Panc1 (cell line): ENCODE measurements at regions not wholly inside any gene's neighbourhood (a gene's known extent, or its start where the extent isn't known, plus 50 kb on each side); places are given as distances from the start of the nearest gene placed in this dataset.

ENCODE experiments used
- ATAC-seq: fragments of 200-7000 bp; cut with Tn5 transposase; 2 replicates; pipeline ENCODE4 v1.9.1; 2020; ENCODE audit warnings: mild to moderate bottlenecking, moderate library complexity
- BruUV-seq: library from RNA; stranded (reverse); fragments of 400-500 nt; replicated peaks from 2 replicates; lab custom pipeline; 2021; lab: Mats Ljungman, UMichigan
- CTCF ChIA-PET: fragments of 300-600 bp; sonication (Branson Sonifier 250); formaldehyde crosslinking; loops from one replicate; lab custom pipeline; 2022; ENCODE audit warnings: antibody characterized with exemption; lab: Charles Lee
- POLR2A ChIA-PET: fragments of 300-600 bp; sonication (Branson Sonifier 250); formaldehyde crosslinking; loops from one replicate; lab custom pipeline; 2022; ENCODE audit warnings: antibody characterized with exemption; lab: Charles Lee
- DNase-seq: peaks from one replicate; pipeline ENCODE4 v3.0.0-alpha.2; 2010; ENCODE audit warnings: low read depth, low spot score
- H3K27ac ChIP-seq: 2 replicates; pipeline ENCODE4 v1.5.1; 2011; ENCODE audit warnings: mild to moderate bottlenecking, low read length, inconsistent platforms
- H3K27me3 ChIP-seq: fragments of 200-500 bp; sonication (Bioruptor generic); 2 replicates; pipeline ENCODE4 v1.6.0; 2014; ENCODE audit warnings: low read length, inconsistent platforms; ENCODE audit not compliant: control insufficient read depth, insufficient read depth
- H3K36me3 ChIP-seq: fragments of 200-500 bp; sonication (Bioruptor generic); 2 replicates; pipeline ENCODE4 v1.5.1; 2014; ENCODE audit warnings: inconsistent platforms, mild to moderate bottlenecking, low read length, moderate library complexity; ENCODE audit not compliant: control insufficient read depth, insufficient read depth
- H3K4me1 ChIP-seq: 2 replicates; pipeline ENCODE4 v1.5.1; 2011; ENCODE audit warnings: inconsistent platforms, mild to moderate bottlenecking, low read length, moderate library complexity; ENCODE audit not compliant: control insufficient read depth, insufficient read depth
- H3K4me3 ChIP-seq, 2 experiments: 2 replicates each; pipeline ENCODE4 v1.5.1; 2011 to 2012; ENCODE audit warnings: low read depth in 2 of 2, low read length in 2 of 2, mild to moderate bottlenecking in 2 of 2, inconsistent platforms in 1 of 2, moderate library complexity in 1 of 2
- H3K9me3 ChIP-seq: fragments of 200-500 bp; sonication (Bioruptor generic); 2 replicates; pipeline ENCODE4 v1.5.1; 2014; ENCODE audit warnings: low read depth, mild to moderate bottlenecking, inconsistent platforms, low read length, moderate library complexity; ENCODE audit not compliant: control insufficient read depth, insufficient read depth
- CTCF ChIP-seq: fragments of 450-650 bp; IDR thresholded peaks from 2 replicates; pipeline ENCODE4 v1.5.1; 2017; ENCODE audit warnings: mild to moderate bottlenecking
- POLR2AphosphoS5 ChIP-seq: IDR thresholded peaks from 2 replicates; pipeline ENCODE4 v1.6.1; 2012; ENCODE audit warnings: mild to moderate bottlenecking, low read depth, low read length, moderate library complexity
- REST ChIP-seq, 2 experiments: IDR thresholded peaks; 2 replicates each; pipeline ENCODE4 v1.6.1; 2011 to 2012; ENCODE audit warnings: low read depth in 2 of 2, control low read depth in 1 of 2, low read length in 1 of 2, mild to moderate bottlenecking in 1 of 2, moderate library complexity in 1 of 2; ENCODE audit not compliant: insufficient read depth in 1 of 2
- SIN3A ChIP-seq: IDR thresholded peaks from 2 replicates; pipeline ENCODE4 v1.6.1; 2012; ENCODE audit warnings: low read depth, mild to moderate bottlenecking, low read length, moderate library complexity, borderline replicate concordance; ENCODE audit not compliant: insufficient read depth
- TCF7L2 ChIP-seq: IDR thresholded peaks from 2 replicates; pipeline ENCODE4 v1.6.1; 2011; ENCODE audit warnings: mild to moderate bottlenecking, low read depth, low read length, inconsistent platforms
- in situ Hi-C: cut with HindIII; loops from 2 replicates; pipeline ENCODE4 v1.10.0; 2016; ENCODE audit warnings: low sequenced_read_pairs, low pct_unique_long_range_greater_than_20kb
- intact Hi-C: fragments of 100-400 bp; cut with micrococcal nuclease; formaldehyde crosslinking; loops from one replicate; pipeline ENCODE4 v1.10.0; 2022; ENCODE audit not compliant: unreplicated experiment

- CTCF ChIA-PET, result interaction anchor here (0.6 kb wide), 1 partner anchor 26 kb away, joined by 3 read pairs; no protein-coding TSS in a partner anchor
- DNase-seq (no peak), ATAC-seq (peak; percentile 47)
- Histone ChIP-seq H3K4me1 (peaks cover 74% of the 10 kb centered on the region), H3K9me3 (no peaks in the 10 kb centered on the region), H3K27me3 (no peaks in the 10 kb centered on the region), H3K36me3 (no peaks in the 10 kb centered on the region), H3K27ac (peak overlapping the region; percentile 91), H3K4me3 (peak overlapping the region in 1 of 2 experiments; percentile 39; a peak in 2 of 4 replicates)
- intact Hi-C loops, result no loop called here
- TF ChIP-seq POLR2AphosphoS5, result no peak; the same call in 1 of the 2 replicates
- no peak for TF ChIP-seq SIN3A
- no peak for TF ChIP-seq CTCF
- 0 out of 2 replicates have a peak, but pooled peaks have one; percentile 24 for TF ChIP-seq TCF7L2
- no peak for TF ChIP-seq REST (IDR thresholded peaks at IDR 0.05; ENCODE audit: insufficient read depth in 1 of 2, low read depth in 2 of 2, low read length in 1 of 2)
- in situ Hi-C loops, result loop anchor here (25.0 kb wide), 1 partner anchor 351 kb away; no protein-coding TSS in a partner anchor
- BruUV-seq, result no TSS peak
- POLR2A ChIA-PET, result interaction anchor here (0.7 kb wide), 1 partner anchor 41 kb away, joined by 3 read pairs; no protein-coding TSS in a partner anchor
Observed at GRCh38 chr17:72488555-72489271, 367.9 kb downstream of the SOX9 start.

- H3K27me3 ChIP-seq, result no peaks in the 10 kb centered on the region
- TF ChIP-seq POLR2AphosphoS5, result no peak
- no peak for TF ChIP-seq SIN3A
- TF ChIP-seq TCF7L2, result no peak
- TF ChIP-seq CTCF, result no peak
- TF ChIP-seq REST (IDR thresholded peaks at IDR 0.05; ENCODE audit: insufficient read depth in 1 of 2, low read depth in 2 of 2, low read length in 1 of 2), result no peak
- no peaks in the 10 kb centered on the region for H3K9me3 ChIP-seq
- peak overlapping the region; percentile 91 for H3K27ac ChIP-seq
- peak overlapping the region in 1 of 2 experiments; percentile 39; a peak in 2 of 4 replicates for H3K4me3 ChIP-seq
- DNase-seq, result no peak
- ATAC-seq, result peak; percentile 71
- ChIA-PET POLR2A (interaction anchor here (0.7 kb wide), 1 partner anchor 41 kb away, joined by 3 read pairs; no protein-coding TSS in a partner anchor), CTCF (interaction anchor here (0.6 kb wide), 1 partner anchor 26 kb away, joined by 3 read pairs; no protein-coding TSS in a partner anchor)
- BruUV-seq, result no TSS peak
- in situ Hi-C loops (loop anchor here (25.0 kb wide), 1 partner anchor 352 kb away; no protein-coding TSS in a partner anchor), intact Hi-C loops (no loop called here)
- peaks cover 80% of the 10 kb centered on the region for H3K4me1 ChIP-seq
- no peaks in the 10 kb centered on the region for H3K36me3 ChIP-seq
Observed at GRCh38 chr17:72489272-72489641, 368.4 kb downstream of the SOX9 start.
